Ishikawa (cell line): ENCODE measurements at regions not wholly inside any gene's neighbourhood (a gene's known extent, or its start where the extent isn't known, plus 50 kb on each side); places are given as distances from the start of the nearest gene placed in this dataset.

Experiments used
- CEBPB ChIP-seq: IDR thresholded peaks from 2 replicates; pipeline ENCODE4 v1.6.1; 2012
- CREB1 ChIP-seq: IDR thresholded peaks from 2 replicates; pipeline ENCODE4 v1.6.1; 2012; ENCODE audit warnings: low read depth
- EGR1 ChIP-seq: IDR thresholded peaks from 2 replicates; pipeline ENCODE4 v1.6.1; 2012
- EP300 ChIP-seq: IDR thresholded peaks from 2 replicates; pipeline ENCODE4 v1.6.1; 2012; ENCODE audit warnings: borderline replicate concordance
- FOXM1 ChIP-seq: IDR thresholded peaks from 2 replicates; pipeline ENCODE4 v1.6.1; 2012; ENCODE audit warnings: low read depth, borderline replicate concordance
- NFIC ChIP-seq: IDR thresholded peaks from 2 replicates; pipeline ENCODE4 v1.6.1; 2012
- RAD21 ChIP-seq: IDR thresholded peaks from 2 replicates; pipeline ENCODE4 v1.6.1; 2012; ENCODE audit warnings: low read depth
- REST ChIP-seq: IDR thresholded peaks from 2 replicates; pipeline ENCODE4 v1.6.1; 2012; ENCODE audit warnings: low read depth, mild to moderate bottlenecking
- TAF1 ChIP-seq: IDR thresholded peaks from 2 replicates; pipeline ENCODE4 v1.6.1; 2012; ENCODE audit warnings: low read depth, mild to moderate bottlenecking
- TCF12 ChIP-seq: IDR thresholded peaks from 2 replicates; pipeline ENCODE4 v1.6.1; 2012; ENCODE audit warnings: low read depth
- TEAD4 ChIP-seq: IDR thresholded peaks from 2 replicates; pipeline ENCODE4 v1.6.1; 2012
- USF1 ChIP-seq: IDR thresholded peaks from 2 replicates; pipeline ENCODE4 v1.6.1; 2012
- YY1 ChIP-seq: IDR thresholded peaks from 2 replicates; pipeline ENCODE4 v1.6.1; 2012; ENCODE audit warnings: low read depth
- ZBTB7A ChIP-seq: IDR thresholded peaks from 2 replicates; pipeline ENCODE4 v1.6.1; 2012; ENCODE audit warnings: low read depth
- TF ChIP-seq, protein P1 (sequence below): IDR thresholded peaks from 2 replicates; pipeline ENCODE4 v1.6.1; 2012

GRCh38 chr11:103736315-103737036 lies 300.0 kb upstream of the DDI1 start:
- TF ChIP-seq ZBTB7A, result no peak

DNA sequence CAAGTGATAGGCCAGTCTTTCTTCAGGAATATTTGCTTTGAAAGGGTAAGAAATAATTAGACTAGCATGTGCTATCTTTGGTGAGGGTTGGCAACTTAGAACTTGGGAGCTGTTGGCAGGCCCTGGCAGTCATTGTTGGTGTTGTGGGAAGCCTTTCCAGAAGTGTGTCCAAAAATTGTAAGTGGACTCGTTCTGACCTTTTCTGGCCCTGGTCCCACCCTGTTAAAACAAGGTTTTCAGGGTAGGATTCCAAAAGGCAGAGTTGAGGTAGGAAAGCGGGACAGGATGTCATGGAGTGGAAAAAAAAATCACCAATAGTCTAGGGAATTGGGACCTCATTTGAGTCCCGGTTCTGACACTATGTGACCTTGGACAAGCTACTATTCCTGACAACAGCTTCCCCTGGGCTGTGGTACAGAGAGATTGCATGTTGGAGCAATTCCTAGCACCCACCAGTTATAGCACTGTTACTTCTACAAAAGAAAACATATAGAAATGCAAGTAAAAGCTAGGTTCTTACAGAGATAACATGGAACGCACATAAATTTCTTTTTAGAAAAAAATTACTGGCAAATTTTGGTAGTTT lies 299.3 kb upstream of the DDI1 start:
- no peak for TF ChIP-seq TEAD4
- no peak for TF ChIP-seq USF1
- TF ChIP-seq YY1, result no peak
- TF ChIP-seq TAF1, result no peak
- TF ChIP-seq CEBPB, result no peak
- no peak for TF ChIP-seq CREB1
- no peak for TF ChIP-seq ZBTB7A
- TF ChIP-seq RAD21, result no peak
- no peak for TF ChIP-seq EGR1
- TF ChIP-seq REST, result no peak

DNA sequence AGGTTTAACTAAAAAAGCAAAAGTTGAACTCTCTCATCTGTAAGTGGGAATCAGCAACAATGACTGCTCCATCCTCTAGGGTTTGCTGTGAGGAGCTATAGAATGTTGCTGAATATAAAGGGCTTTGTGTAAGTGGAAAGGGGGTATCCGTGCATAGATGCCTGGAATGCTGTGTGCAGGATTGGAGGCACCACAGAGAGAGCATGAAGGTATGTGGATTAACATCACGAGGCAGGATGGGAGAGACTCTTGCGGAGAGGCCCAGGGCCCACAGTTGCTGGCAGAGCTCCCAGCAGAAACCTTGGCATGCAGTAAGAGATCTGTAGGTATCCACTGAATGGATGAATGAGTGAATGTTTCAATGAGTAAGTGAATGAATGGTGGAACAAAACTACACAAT lies 298.7 kb upstream of the DDI1 start:
- TF ChIP-seq YY1, result no peak
- TF ChIP-seq NFIC, result no peak
- TF ChIP-seq REST, result no peak
- TF ChIP-seq FOXM1, result no peak
- TF ChIP-seq TAF1, result no peak
- TF ChIP-seq TEAD4, result no peak
- TF ChIP-seq EGR1, result no peak
- TF ChIP-seq RAD21, result no peak
- TF ChIP-seq CEBPB, result no peak
- TF ChIP-seq EP300, result no peak
- no peak for TF ChIP-seq CREB1
- TF ChIP-seq, protein P1, sequence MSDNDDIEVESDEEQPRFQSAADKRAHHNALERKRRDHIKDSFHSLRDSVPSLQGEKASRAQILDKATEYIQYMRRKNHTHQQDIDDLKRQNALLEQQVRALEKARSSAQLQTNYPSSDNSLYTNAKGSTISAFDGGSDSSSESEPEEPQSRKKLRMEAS, result no peak
- no peak for TF ChIP-seq ZBTB7A
- no peak for TF ChIP-seq TCF12
- no peak for TF ChIP-seq USF1

GRCh38 chr11:103744496-103745153 lies 291.8 kb upstream of the DDI1 start:
- no peak for TF ChIP-seq RAD21
- no peak for TF ChIP-seq FOXM1
- no peak for TF ChIP-seq REST
- TF ChIP-seq NFIC, result no peak
- no peak for TF ChIP-seq YY1
- TF ChIP-seq CEBPB, result no peak
- no peak for TF ChIP-seq TAF1
- TF ChIP-seq, protein P1, result no peak
- TF ChIP-seq ZBTB7A, result no peak
